ENCODE measurements at regions not wholly inside any gene's neighbourhood (a gene's known extent, or its start where the extent isn't known, plus 50 kb on each side); places are given as distances from the start of the nearest gene placed in this dataset.

GRCh38 chr4:16995451-16995850 lies 97.0 kb upstream of the LDB2 start:
- Mint-ChIP-seq H3K4me3 (no peak overlapping the region), H3K36me3 (no peaks in the 10 kb centered on the region), H3K4me1 (no peaks in the 10 kb centered on the region), H3K9me3 (no peaks in the 10 kb centered on the region), H3K27ac (no peak overlapping the region), H3K27me3 (peaks cover 0 to 10% of the 10 kb centered on the region in 2 donors)
- CTCF ChIA-PET = no interaction called here
- POLR2A ChIA-PET = no interaction called here
- Histone ChIP-seq H3K36me3 (ENCODE audit: control insufficient read depth in 2 of 2, extremely low read depth in 1 of 2, insufficient read depth in 1 of 2, low read length in 1 of 2) (no peaks in the 10 kb centered on the region), H3K4me1 (ENCODE audit: control insufficient read depth in 1 of 2, extremely low read depth in 1 of 2, insufficient read depth in 2 of 2, low read length in 2 of 2) (no peaks in the 10 kb centered on the region), H3K27me3 (replicated peaks in 1 of 2; ENCODE audit: control insufficient read depth in 2 of 2, extremely low read depth in 1 of 2, insufficient read depth in 2 of 2, low read length in 1 of 2) (no peaks in the 10 kb centered on the region), H3K9me3 (no peaks in the 10 kb centered on the region), H3K27ac (ENCODE audit: low read length) (no peak overlapping the region), H3K4me3 (ENCODE audit: control insufficient read depth in 1 of 2, extremely low read depth in 1 of 2, low read length in 1 of 2) (no peak overlapping the region)
- no peak for DNase-seq
- WGBS (ENCODE audit: insufficient coverage) = no CpG with 5 or more reads among the region's 1 CpG
- no peak for ATAC-seq (replicated peaks in 1 of 4)

- POLR2A ChIA-PET = no interaction called here
These were observed 95.8 kb upstream of the LDB2 start for GRCh38 chr4:16993956-16994840.

GRCh38 chr4:16992566-16993225 lies 94.3 kb upstream of the LDB2 start:
- ChIA-PET CTCF (no interaction called here), POLR2A (no interaction called here)
- ATAC-seq (replicated peaks in 1 of 4) (no peak), DNase-seq (no peak)
- H3K4me3 Mint-ChIP-seq = no peak overlapping the region
- no peaks in the 10 kb centered on the region for H3K4me1 ChIP-seq (ENCODE audit: control insufficient read depth in 1 of 2, extremely low read depth in 1 of 2, insufficient read depth in 2 of 2, low read length in 2 of 2)
- no peaks in the 10 kb centered on the region for H3K36me3 ChIP-seq (ENCODE audit: control insufficient read depth in 2 of 2, extremely low read depth in 1 of 2, insufficient read depth in 1 of 2, low read length in 1 of 2)
- H3K27me3 Mint-ChIP-seq = peaks cover 0 to 13% of the 10 kb centered on the region in 2 donors
- H3K36me3 Mint-ChIP-seq = no peaks in the 10 kb centered on the region
- no peak overlapping the region for H3K27ac ChIP-seq (ENCODE audit: low read length)
- H3K9me3 Mint-ChIP-seq = no peaks in the 10 kb centered on the region
- no peaks in the 10 kb centered on the region for H3K4me1 Mint-ChIP-seq
- no peak overlapping the region for H3K4me3 ChIP-seq (ENCODE audit: control insufficient read depth in 1 of 2, extremely low read depth in 1 of 2, low read length in 1 of 2)
- no peaks in the 10 kb centered on the region for H3K9me3 ChIP-seq
- no peak overlapping the region for H3K27ac Mint-ChIP-seq
- no peaks in the 10 kb centered on the region for H3K27me3 ChIP-seq (replicated peaks in 1 of 2; ENCODE audit: control insufficient read depth in 2 of 2, extremely low read depth in 1 of 2, insufficient read depth in 2 of 2, low read length in 1 of 2)
- no CpG with 5 or more reads among the region's 5 CpGs for WGBS (ENCODE audit: insufficient coverage)

More at GRCh38 chr4:16993956-16994840, 95.8 kb upstream of the LDB2 start:
- Mint-ChIP-seq H3K36me3 (no peaks in the 10 kb centered on the region), H3K4me1 (no peaks in the 10 kb centered on the region), H3K4me3 (no peak overlapping the region), H3K27me3 (peaks cover 0 to 13% of the 10 kb centered on the region in 2 donors), H3K27ac (no peak overlapping the region), H3K9me3 (no peaks in the 10 kb centered on the region)
- DNase-seq = no peak
- no peaks in the 10 kb centered on the region for H3K27me3 ChIP-seq (replicated peaks in 1 of 2; ENCODE audit: control insufficient read depth in 2 of 2, extremely low read depth in 1 of 2, insufficient read depth in 2 of 2, low read length in 1 of 2)
- no peaks in the 10 kb centered on the region for H3K9me3 ChIP-seq
- CTCF ChIA-PET = no interaction called here
- ATAC-seq (replicated peaks in 1 of 4) = no peak
- 70% methylated on average over 3 of the region's 5 CpGs for WGBS (ENCODE audit: insufficient coverage)
- no peak overlapping the region for H3K27ac ChIP-seq (ENCODE audit: low read length)
- H3K36me3 ChIP-seq (ENCODE audit: control insufficient read depth in 2 of 2, extremely low read depth in 1 of 2, insufficient read depth in 1 of 2, low read length in 1 of 2) = no peaks in the 10 kb centered on the region
- H3K4me1 ChIP-seq (ENCODE audit: control insufficient read depth in 1 of 2, extremely low read depth in 1 of 2, insufficient read depth in 2 of 2, low read length in 2 of 2) = no peaks in the 10 kb centered on the region
- H3K4me3 ChIP-seq (ENCODE audit: control insufficient read depth in 1 of 2, extremely low read depth in 1 of 2, low read length in 1 of 2) = no peak overlapping the region

- no peaks in the 10 kb centered on the region for H3K4me1 ChIP-seq (ENCODE audit: control insufficient read depth in 1 of 2, extremely low read depth in 1 of 2, insufficient read depth in 2 of 2, low read length in 2 of 2)
- ATAC-seq (replicated peaks in 1 of 4) (no peak), DNase-seq (no peak)
- 62% methylated on average over 2 of the region's 5 CpGs for WGBS (ENCODE audit: insufficient coverage)
- H3K27me3 ChIP-seq (replicated peaks in 1 of 2; ENCODE audit: control insufficient read depth in 2 of 2, extremely low read depth in 1 of 2, insufficient read depth in 2 of 2, low read length in 1 of 2) = no peaks in the 10 kb centered on the region
- no peaks in the 10 kb centered on the region for H3K9me3 Mint-ChIP-seq
- no peak overlapping the region for H3K27ac Mint-ChIP-seq
- ChIA-PET CTCF (no interaction called here), POLR2A (no interaction called here)
- H3K4me1 Mint-ChIP-seq = no peaks in the 10 kb centered on the region
- no peak overlapping the region for H3K4me3 ChIP-seq (ENCODE audit: control insufficient read depth in 1 of 2, extremely low read depth in 1 of 2, low read length in 1 of 2)
- no peaks in the 10 kb centered on the region for H3K36me3 Mint-ChIP-seq
- no peaks in the 10 kb centered on the region for H3K9me3 ChIP-seq
- H3K36me3 ChIP-seq (ENCODE audit: control insufficient read depth in 2 of 2, extremely low read depth in 1 of 2, insufficient read depth in 1 of 2, low read length in 1 of 2) = no peaks in the 10 kb centered on the region
- peaks cover 0 to 13% of the 10 kb centered on the region in 2 donors for H3K27me3 Mint-ChIP-seq
- H3K27ac ChIP-seq (ENCODE audit: low read length) = no peak overlapping the region
- H3K4me3 Mint-ChIP-seq = no peak overlapping the region
These were observed 93.0 kb upstream of the LDB2 start for GRCh38 chr4:16991450-16991849.

- H3K9me3 ChIP-seq = no peaks in the 10 kb centered on the region
- no peaks in the 10 kb centered on the region for H3K9me3 Mint-ChIP-seq
- H3K36me3 ChIP-seq (ENCODE audit: control insufficient read depth in 2 of 2, extremely low read depth in 1 of 2, insufficient read depth in 1 of 2, low read length in 1 of 2) = no peaks in the 10 kb centered on the region
- ChIA-PET CTCF (no interaction called here), POLR2A (no interaction called here)
- no peaks in the 10 kb centered on the region for H3K36me3 Mint-ChIP-seq
- ATAC-seq (replicated peaks in 1 of 4) (no peak), DNase-seq (no peak)
- no peak overlapping the region for H3K4me3 ChIP-seq (ENCODE audit: control insufficient read depth in 1 of 2, extremely low read depth in 1 of 2, low read length in 1 of 2)
- H3K4me1 Mint-ChIP-seq = no peaks in the 10 kb centered on the region
- H3K27ac Mint-ChIP-seq = no peak overlapping the region
- H3K4me3 Mint-ChIP-seq = no peak overlapping the region
- H3K27ac ChIP-seq (ENCODE audit: low read length) = no peak overlapping the region
- H3K27me3 ChIP-seq (replicated peaks in 1 of 2; ENCODE audit: control insufficient read depth in 2 of 2, extremely low read depth in 1 of 2, insufficient read depth in 2 of 2, low read length in 1 of 2) = peaks cover 0 to 2% of the 10 kb centered on the region in 2 experiments
- H3K4me1 ChIP-seq (ENCODE audit: control insufficient read depth in 1 of 2, extremely low read depth in 1 of 2, insufficient read depth in 2 of 2, low read length in 2 of 2) = no peaks in the 10 kb centered on the region
- no CpG with 5 or more reads among the region's 1 CpG for WGBS (ENCODE audit: insufficient coverage)
- peaks cover 0 to 13% of the 10 kb centered on the region in 2 donors for H3K27me3 Mint-ChIP-seq
These were observed 90.9 kb upstream of the LDB2 start for GRCh38 chr4:16989371-16989770.

GRCh38 chr4:16988814-16989213 lies 90.4 kb upstream of the LDB2 start:
- Histone ChIP-seq H3K9me3 (no peaks in the 10 kb centered on the region), H3K27me3 (replicated peaks in 1 of 2; ENCODE audit: control insufficient read depth in 2 of 2, extremely low read depth in 1 of 2, insufficient read depth in 2 of 2, low read length in 1 of 2) (peaks cover 0 to 2% of the 10 kb centered on the region in 2 experiments), H3K4me3 (ENCODE audit: control insufficient read depth in 1 of 2, extremely low read depth in 1 of 2, low read length in 1 of 2) (no peak overlapping the region), H3K27ac (ENCODE audit: low read length) (no peak overlapping the region), H3K36me3 (ENCODE audit: control insufficient read depth in 2 of 2, extremely low read depth in 1 of 2, insufficient read depth in 1 of 2, low read length in 1 of 2) (no peaks in the 10 kb centered on the region), H3K4me1 (ENCODE audit: control insufficient read depth in 1 of 2, extremely low read depth in 1 of 2, insufficient read depth in 2 of 2, low read length in 2 of 2) (no peaks in the 10 kb centered on the region)
- WGBS (ENCODE audit: insufficient coverage) = no CpG with 5 or more reads among the region's 2 CpGs
- no peak for ATAC-seq (replicated peaks in 1 of 4)
- Mint-ChIP-seq H3K9me3 (no peaks in the 10 kb centered on the region), H3K4me3 (no peak overlapping the region), H3K27me3 (peaks cover 0 to 13% of the 10 kb centered on the region in 2 donors), H3K4me1 (no peaks in the 10 kb centered on the region), H3K36me3 (no peaks in the 10 kb centered on the region), H3K27ac (no peak overlapping the region)
- DNase-seq = no peak
- ChIA-PET CTCF (no interaction called here), POLR2A (no interaction called here)
